ENCODE measurements at regions not wholly inside any gene's neighbourhood (a gene's known extent, or its start where the extent isn't known, plus 50 kb on each side); places are given as distances from the start of the nearest gene placed in this dataset.
"Not testable (repeated sequence)": the region's sequence is repeated elsewhere in the genome, so short reads cannot be mapped to it uniquely, and the experiment has no call there.

GRCh38 chr3:33977227-33977626 is 178.8 kb downstream of the PDCD6IP start:
- no peak for TF ChIP-seq CTCF (IDR thresholded peaks at IDR 0.05; ENCODE audit: insufficient read depth, missing control alignments)
- DNase-seq (ENCODE audit: insufficient read length, low spot score) = no peak
- FAIRE-seq = no peak

- FAIRE-seq (no peak), DNase-seq (ENCODE audit: insufficient read length, low spot score) (no peak)
- TF ChIP-seq CTCF (IDR thresholded peaks at IDR 0.05; ENCODE audit: insufficient read depth, missing control alignments) = peak; percentile 64
These were observed 181.8 kb downstream of the PDCD6IP start for GRCh38 chr3:33980252-33980651.

- FAIRE-seq (no peak), DNase-seq (ENCODE audit: insufficient read length, low spot score) (no peak)
These were observed 183.9 kb downstream of the PDCD6IP start for GRCh38 chr3:33982269-33982798.

GRCh38 chr3:33982949-33983348 is 184.5 kb downstream of the PDCD6IP start:
- FAIRE-seq; DNase-seq (ENCODE audit: insufficient read length, low spot score): not testable (repeated sequence)

More at GRCh38 chr3:33982269-33982798, 183.9 kb downstream of the PDCD6IP start:
- TF ChIP-seq CTCF (IDR thresholded peaks at IDR 0.05; ENCODE audit: insufficient read depth, missing control alignments) = no peak

GRCh38 chr3:33989229-33989628 is 190.8 kb downstream of the PDCD6IP start:
- FAIRE-seq (no peak), DNase-seq (ENCODE audit: insufficient read length, low spot score) (no peak)
- no peak for TF ChIP-seq CTCF (IDR thresholded peaks at IDR 0.05; ENCODE audit: insufficient read depth, missing control alignments)

- no peak for FAIRE-seq
- no peak for TF ChIP-seq CTCF (IDR thresholded peaks at IDR 0.05; ENCODE audit: insufficient read depth, missing control alignments)
- DNase-seq (ENCODE audit: insufficient read length, low spot score) = no peak
These were observed 193.2 kb downstream of the PDCD6IP start for GRCh38 chr3:33991673-33992072.

GRCh38 chr3:33993631-33994030 is 195.2 kb downstream of the PDCD6IP start:
- DNase-seq (ENCODE audit: insufficient read length, low spot score) (no peak), FAIRE-seq (no peak)
- no peak for TF ChIP-seq CTCF (IDR thresholded peaks at IDR 0.05; ENCODE audit: insufficient read depth, missing control alignments)

- no peak for TF ChIP-seq CTCF (IDR thresholded peaks at IDR 0.05; ENCODE audit: insufficient read depth, missing control alignments)
- DNase-seq (ENCODE audit: insufficient read length, low spot score) (no peak), FAIRE-seq (no peak)
These were observed 196.1 kb downstream of the PDCD6IP start for GRCh38 chr3:33994568-33994967.

Measured in D721Med (cell line).